ENCODE measurements at regions not wholly inside any gene's neighbourhood (a gene's known extent, or its start where the extent isn't known, plus 50 kb on each side); places are given as distances from the start of the nearest gene placed in this dataset.

DNA sequence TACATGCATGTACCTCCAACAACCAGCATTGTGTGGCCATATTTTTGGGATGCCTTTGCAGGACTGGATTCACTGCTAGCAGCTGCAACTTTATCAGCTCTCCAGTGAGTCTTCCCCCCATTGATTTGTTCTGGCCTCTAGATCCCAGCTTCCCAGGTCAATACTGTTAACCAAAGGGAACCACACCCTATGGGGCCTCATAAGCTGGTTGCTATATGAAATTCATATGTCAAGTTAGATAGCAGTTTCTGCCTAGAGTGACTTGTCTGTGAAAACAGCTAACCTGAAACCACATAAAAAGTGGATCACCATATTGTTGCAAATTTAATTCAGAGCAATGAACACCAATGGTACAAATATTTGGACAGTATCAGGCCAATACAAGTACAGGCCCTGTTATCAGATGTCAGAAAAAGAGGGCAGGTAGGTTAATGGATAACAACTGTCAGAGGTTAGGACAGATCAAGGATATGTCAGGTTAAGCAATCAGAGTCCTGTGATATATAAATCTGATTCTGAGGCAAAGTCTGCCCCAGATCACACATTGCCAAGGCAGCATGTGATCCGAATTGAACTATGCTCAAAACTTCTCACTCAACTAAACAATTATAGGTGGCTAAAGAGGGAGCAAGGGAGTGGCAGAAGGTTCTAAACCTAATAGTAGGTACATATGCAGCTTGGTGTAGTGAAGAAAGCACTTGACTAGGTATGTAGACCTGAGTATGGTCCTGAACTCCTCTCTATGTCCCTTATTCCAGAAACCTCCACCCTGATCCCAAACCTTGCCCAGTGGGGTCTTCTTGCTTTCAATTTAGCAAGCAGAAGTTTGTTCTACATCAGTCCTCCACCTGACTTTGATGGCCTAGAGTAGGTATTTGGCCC, 94.7 kb upstream of the FOXN2 start (continued):
- TF ChIP-seq ETV5 (CRISPR knock-in tag; IDR thresholded peaks at IDR 0.05; ENCODE audit: borderline replicate concordance) (peak; percentile 45; the same call in 1 of the 2 replicates), EHMT2 (IDR thresholded peaks at IDR 0.05; ENCODE audit: borderline replicate concordance, low read depth, low read length) (peak; percentile 93; the same call in 1 of the 2 replicates), ZBTB20 (CRISPR knock-in tag; IDR thresholded peaks at IDR 0.05; ENCODE audit: borderline replicate concordance, low read depth) (peak; percentile 78; the same call in 1 of the 2 replicates), LCORL (IDR thresholded peaks at IDR 0.05) (no peak), LCORL (CRISPR knock-in tag; IDR thresholded peaks at IDR 0.05) (peak; percentile 59; the same call in 1 of the 2 replicates), ZMYM2 (CRISPR knock-in tag; IDR thresholded peaks at IDR 0.05) (peak; percentile 81), DMAP1 (CRISPR knock-in tag; IDR thresholded peaks at IDR 0.05) (peak; percentile 31; the same call in 1 of the 2 replicates), ZNF816 (CRISPR knock-in tag; IDR thresholded peaks at IDR 0.05; ENCODE audit: borderline replicate concordance) (peak; percentile 77; the same call in 1 of the 2 replicates), ZNF790 (CRISPR knock-in tag; IDR thresholded peaks at IDR 0.05; ENCODE audit: borderline replicate concordance) (no peak), TGIF2 (CRISPR knock-in tag; IDR thresholded peaks at IDR 0.05) (peak; percentile 98), ZBTB21 (CRISPR knock-in tag; IDR thresholded peaks at IDR 0.05) (no peak), ARNT (IDR thresholded peaks at IDR 0.05) (no peak), TARDBP (CRISPR knock-in tag; IDR thresholded peaks at IDR 0.05) (peak; percentile 65), FOXA1 (IDR thresholded peaks at IDR 0.05) (no peak), FOXA1 (CRISPR knock-in tag; IDR thresholded peaks at IDR 0.05) (peak; percentile 43; the same call in 1 of the 2 replicates), ZNF230 (CRISPR knock-in tag; IDR thresholded peaks at IDR 0.05) (no peak; the same call in 1 of the 2 replicates), CCDC6 (CRISPR knock-in tag; IDR thresholded peaks at IDR 0.05) (no peak), ZNF567 (CRISPR knock-in tag; IDR thresholded peaks at IDR 0.05; ENCODE audit: borderline replicate concordance) (peak; percentile 59; the same call in 1 of the 2 replicates), YEATS2 (CRISPR knock-in tag; IDR thresholded peaks at IDR 0.05; ENCODE audit: borderline replicate concordance) (0 out of 2 replicates have a peak, but pooled peaks have one; percentile 47), TCF12 (IDR thresholded peaks at IDR 0.05) (no peak), TCF12 (CRISPR knock-in tag; IDR thresholded peaks at IDR 0.05) (peak; percentile 56; the same call in 1 of the 2 replicates), GATAD2A (CRISPR knock-in tag; IDR thresholded peaks at IDR 0.05) (peak; percentile 90), ZNF260 (CRISPR knock-in tag; IDR thresholded peaks at IDR 0.05; ENCODE audit: borderline replicate concordance, low read depth) (no peak), ARNTL (CRISPR knock-in tag; IDR thresholded peaks at IDR 0.05) (peak; percentile 66; the same call in 1 of the 2 replicates)
- TF ChIP-seq, protein P1, sequence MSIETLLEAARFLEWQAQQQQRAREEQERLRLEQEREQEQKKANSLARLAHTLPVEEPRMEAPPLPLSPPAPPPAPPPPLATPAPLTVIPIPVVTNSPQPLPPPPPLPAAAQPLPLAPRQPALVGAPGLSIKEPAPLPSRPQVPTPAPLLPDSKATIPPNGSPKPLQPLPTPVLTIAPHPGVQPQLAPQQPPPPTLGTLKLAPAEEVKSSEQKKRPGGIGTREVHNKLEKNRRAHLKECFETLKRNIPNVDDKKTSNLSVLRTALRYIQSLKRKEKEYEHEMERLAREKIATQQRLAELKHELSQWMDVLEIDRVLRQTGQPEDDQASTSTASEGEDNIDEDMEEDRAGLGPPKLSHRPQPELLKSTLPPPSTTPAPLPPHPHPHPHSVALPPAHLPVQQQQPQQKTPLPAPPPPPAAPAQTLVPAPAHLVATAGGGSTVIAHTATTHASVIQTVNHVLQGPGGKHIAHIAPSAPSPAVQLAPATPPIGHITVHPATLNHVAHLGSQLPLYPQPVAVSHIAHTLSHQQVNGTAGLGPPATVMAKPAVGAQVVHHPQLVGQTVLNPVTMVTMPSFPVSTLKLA (IDR thresholded peaks at IDR 0.05), result no peak
- TF ChIP-seq, protein P2, sequence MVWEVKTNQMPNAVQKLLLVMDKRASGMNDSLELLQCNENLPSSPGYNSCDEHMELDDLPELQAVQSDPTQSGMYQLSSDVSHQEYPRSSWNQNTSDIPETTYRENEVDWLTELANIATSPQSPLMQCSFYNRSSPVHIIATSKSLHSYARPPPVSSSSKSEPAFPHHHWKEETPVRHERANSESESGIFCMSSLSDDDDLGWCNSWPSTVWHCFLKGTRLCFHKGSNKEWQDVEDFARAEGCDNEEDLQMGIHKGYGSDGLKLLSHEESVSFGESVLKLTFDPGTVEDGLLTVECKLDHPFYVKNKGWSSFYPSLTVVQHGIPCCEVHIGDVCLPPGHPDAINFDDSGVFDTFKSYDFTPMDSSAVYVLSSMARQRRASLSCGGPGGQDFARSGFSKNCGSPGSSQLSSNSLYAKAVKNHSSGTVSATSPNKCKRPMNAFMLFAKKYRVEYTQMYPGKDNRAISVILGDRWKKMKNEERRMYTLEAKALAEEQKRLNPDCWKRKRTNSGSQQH (CRISPR knock-in tag; IDR thresholded peaks at IDR 0.05; ENCODE audit: low read depth), result 0 out of 2 replicates have a peak, but pooled peaks have one; percentile 50
- TF ChIP-seq, protein P3, sequence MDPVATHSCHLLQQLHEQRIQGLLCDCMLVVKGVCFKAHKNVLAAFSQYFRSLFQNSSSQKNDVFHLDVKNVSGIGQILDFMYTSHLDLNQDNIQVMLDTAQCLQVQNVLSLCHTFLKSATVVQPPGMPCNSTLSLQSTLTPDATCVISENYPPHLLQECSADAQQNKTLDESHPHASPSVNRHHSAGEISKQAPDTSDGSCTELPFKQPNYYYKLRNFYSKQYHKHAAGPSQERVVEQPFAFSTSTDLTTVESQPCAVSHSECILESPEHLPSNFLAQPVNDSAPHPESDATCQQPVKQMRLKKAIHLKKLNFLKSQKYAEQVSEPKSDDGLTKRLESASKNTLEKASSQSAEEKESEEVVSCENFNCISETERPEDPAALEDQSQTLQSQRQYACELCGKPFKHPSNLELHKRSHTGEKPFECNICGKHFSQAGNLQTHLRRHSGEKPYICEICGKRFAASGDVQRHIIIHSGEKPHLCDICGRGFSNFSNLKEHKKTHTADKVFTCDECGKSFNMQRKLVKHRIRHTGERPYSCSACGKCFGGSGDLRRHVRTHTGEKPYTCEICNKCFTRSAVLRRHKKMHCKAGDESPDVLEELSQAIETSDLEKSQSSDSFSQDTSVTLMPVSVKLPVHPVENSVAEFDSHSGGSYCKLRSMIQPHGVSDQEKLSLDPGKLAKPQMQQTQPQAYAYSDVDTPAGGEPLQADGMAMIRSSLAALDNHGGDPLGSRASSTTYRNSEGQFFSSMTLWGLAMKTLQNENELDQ (CRISPR knock-in tag; IDR thresholded peaks at IDR 0.05; ENCODE audit: borderline replicate concordance), result no peak
